GM12865 (cell line): ENCODE measurements at regions not wholly inside any gene's neighbourhood (a gene's known extent, or its start where the extent isn't known, plus 50 kb on each side); places are given as distances from the start of the nearest gene placed in this dataset.

Source experiments
- DNase-seq: peaks from one replicate; pipeline ENCODE4 v3.0.0; 2010; ENCODE audit warnings: low read depth
- H3K4me3 ChIP-seq: 2 replicates; pipeline ENCODE4 v1.5.1; 2011; ENCODE audit warnings: mild to moderate bottlenecking, low read depth, low read length, control low read depth
- TF ChIP-seq, protein P1 (sequence below): IDR thresholded peaks from 2 replicates; pipeline ENCODE4 v1.5.1; 2011; ENCODE audit warnings: low read length, control low read depth, low read depth, inconsistent platforms; ENCODE audit not compliant: insufficient read depth; ENCODE audit errors: missing control alignments

DNA sequence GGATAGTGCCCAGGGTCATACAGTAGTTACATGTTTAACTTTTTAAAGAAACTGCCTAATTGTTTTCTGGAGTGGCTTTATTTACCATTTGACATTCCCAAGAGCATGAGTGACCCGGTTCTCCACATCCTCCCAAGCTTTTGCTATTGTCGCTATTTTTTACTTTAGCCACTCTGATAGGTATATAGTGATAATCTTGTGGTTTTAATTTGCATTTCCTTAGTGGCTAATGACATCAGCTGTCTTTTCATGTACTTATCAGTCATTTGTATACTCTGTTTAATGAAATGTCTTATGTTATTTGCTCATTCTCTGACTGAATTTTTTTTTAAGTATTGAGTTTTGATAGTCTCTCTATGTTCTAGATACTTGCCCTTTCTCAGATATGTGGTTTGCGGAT lies 109.7 kb upstream of the HS6ST1 start:
- H3K4me3 ChIP-seq: no peak overlapping the region
- DNase-seq: no peak
- TF ChIP-seq, protein P1, sequence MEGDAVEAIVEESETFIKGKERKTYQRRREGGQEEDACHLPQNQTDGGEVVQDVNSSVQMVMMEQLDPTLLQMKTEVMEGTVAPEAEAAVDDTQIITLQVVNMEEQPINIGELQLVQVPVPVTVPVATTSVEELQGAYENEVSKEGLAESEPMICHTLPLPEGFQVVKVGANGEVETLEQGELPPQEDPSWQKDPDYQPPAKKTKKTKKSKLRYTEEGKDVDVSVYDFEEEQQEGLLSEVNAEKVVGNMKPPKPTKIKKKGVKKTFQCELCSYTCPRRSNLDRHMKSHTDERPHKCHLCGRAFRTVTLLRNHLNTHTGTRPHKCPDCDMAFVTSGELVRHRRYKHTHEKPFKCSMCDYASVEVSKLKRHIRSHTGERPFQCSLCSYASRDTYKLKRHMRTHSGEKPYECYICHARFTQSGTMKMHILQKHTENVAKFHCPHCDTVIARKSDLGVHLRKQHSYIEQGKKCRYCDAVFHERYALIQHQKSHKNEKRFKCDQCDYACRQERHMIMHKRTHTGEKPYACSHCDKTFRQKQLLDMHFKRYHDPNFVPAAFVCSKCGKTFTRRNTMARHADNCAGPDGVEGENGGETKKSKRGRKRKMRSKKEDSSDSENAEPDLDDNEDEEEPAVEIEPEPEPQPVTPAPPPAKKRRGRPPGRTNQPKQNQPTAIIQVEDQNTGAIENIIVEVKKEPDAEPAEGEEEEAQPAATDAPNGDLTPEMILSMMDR: no peak

DNA sequence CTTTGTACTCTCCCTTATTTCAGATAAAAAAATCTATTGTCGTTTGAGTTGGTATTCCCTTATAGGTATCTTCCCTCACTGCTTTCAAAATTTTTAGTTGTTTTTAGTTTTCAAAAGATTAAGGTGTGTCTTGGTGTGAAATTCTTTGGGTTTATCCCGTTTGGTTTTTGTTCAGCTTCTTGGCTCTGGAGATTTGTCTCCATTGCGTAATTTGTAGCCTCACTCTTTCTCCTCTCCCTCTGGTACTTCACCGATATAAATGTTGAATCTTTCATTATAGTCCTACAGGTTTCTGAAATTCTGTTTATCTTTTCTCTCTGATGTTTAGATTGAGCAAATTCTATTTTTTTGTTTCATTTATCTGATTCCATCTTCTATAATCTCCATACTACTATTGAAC lies 113.8 kb upstream of the HS6ST1 start:
- TF ChIP-seq, protein P1: no peak
- DNase-seq: no peak
- H3K4me3 ChIP-seq: no peak overlapping the region

DNA sequence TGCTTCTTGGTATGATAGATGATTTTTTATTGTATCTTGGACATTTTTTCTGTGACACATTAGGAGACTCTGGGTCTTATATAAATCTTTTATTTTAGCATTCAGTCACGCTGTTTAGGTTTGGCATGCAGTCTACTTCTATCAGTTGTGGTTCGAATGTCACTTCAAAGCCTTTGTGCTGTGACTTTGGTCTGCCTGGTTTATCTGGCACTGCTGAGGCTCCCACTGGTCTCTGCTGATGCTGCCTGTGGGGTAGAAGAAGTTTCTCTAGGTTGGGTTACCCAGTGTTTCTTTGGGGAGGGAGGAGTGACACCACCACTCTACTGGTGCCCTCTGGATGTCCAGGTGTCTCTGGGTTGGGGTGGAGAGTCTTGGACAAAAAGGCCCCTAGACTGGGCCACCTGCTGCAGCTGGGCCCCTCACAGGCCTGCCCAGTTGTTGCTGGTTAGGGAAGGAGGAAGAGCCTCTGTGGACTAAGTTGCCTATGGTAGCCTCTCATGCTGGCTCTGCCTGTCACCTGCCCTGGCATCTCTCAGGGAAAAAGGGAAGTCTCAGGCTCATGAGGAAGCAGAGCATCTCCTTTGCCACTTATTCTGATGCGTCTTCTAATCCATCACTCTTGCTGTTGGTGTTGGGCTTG lies 115.4 kb upstream of the HS6ST1 start:
- no peak for DNase-seq
- no peak overlapping the region for H3K4me3 ChIP-seq
- TF ChIP-seq, protein P1: no peak

DNA sequence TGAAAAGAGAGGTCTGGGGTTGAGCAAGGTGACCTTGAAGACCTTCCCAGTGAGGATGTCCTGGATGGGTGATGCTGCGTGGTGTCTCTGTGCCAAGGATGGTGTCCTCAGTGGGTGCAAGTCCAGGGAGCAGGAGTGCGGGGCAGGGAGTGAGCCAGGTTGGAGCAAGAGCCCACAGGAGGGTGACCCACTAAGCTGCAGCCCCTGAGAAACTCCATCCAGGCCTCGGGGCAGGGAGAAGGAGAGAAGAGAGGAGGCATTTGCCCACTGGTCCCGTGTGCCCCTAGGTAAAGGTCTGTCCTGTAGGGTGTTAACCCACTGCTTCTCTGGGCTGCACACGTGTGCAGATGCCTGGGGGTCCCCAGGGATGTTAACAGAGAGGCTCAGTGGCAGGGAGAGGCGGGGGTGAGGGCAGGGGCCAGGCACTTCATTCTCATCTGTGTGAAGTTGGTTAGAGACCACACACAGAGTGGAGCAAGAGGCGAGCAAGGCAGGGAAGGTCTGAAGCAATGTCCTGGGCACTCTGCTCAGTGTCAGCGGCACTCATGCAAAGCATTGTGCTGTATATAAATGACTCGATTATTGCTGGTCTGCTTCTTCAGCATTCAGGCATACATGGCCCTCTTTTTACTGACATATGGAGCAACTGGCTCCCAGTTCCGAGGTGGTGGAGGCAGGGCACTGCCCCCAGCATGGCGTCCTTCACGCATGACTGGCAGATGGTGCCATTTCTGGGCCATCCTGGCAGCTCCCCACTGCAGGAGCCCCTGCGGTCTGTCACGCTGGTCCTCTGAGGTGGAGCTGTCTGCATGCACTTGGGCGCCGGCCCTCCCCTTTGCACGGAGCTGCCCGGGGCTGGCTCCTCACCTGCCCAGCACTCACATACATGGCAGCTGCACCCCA lies 117.2 kb upstream of the HS6ST1 start:
- TF ChIP-seq, protein P1: no peak
- no peak for DNase-seq
- H3K4me3 ChIP-seq: no peak overlapping the region

DNA sequence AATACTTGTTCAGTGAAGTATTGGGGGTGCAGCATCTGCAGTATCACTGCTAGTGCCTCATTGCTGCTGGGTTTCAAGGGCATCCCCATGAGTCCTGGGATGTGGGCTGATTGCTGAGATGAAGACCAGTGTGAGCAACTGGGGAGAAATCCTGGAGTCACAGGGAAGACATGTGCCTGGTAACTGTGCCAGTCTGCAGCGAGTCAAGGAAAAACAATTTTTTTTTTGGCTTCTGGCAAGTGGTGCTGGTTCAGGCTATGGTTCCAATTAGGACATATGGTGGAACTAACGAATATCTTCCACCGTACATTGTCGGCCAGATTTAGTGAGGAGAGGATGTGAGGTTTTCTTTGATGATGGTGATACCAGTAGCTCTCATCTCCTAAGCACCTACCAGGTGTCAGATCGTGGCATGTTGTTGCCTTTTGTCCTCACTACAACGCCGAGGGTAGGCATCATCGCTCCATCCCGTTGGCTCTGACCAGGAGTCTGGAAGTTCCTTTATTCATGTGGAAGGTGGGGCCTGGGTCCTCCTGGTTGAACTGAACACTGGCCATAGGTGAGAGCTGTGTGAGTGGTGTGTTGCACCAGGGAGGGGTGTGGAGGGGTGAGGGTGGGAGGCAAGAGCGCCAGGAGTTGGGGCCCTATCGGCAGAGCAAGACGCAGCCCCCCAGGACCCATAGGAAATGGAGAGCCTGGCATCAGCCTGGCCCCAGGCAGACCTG lies 118.0 kb upstream of the HS6ST1 start:
- TF ChIP-seq, protein P1: no peak
- no peak for DNase-seq
- H3K4me3 ChIP-seq: no peak overlapping the region

DNA sequence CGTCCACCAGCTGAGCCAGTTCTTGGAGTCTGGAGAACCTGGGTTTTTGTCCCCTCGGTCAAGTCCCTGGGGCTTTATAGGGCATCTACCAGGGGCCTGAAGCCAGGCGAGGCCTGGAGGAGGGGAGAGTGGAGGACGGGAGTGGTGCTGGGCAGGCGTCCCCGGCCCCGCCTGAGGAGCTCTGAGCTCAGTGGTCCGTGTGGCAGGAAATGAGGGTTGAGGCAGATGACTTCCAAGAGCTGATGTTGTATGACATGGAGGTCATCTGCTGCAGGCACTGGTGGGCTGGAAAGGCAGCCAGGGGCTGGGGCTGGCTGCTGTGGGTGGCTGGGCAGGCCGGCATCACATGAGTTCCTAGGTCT lies 118.5 kb upstream of the HS6ST1 start:
- no peak for DNase-seq
- H3K4me3 ChIP-seq: no peak overlapping the region
- TF ChIP-seq, protein P1: no peak
